GM04503 (cell line): ENCODE measurements at regions not wholly inside any gene's neighbourhood (a gene's known extent, or its start where the extent isn't known, plus 50 kb on each side); places are given as distances from the start of the nearest gene placed in this dataset.
"Not testable (repeated sequence)": the region's sequence is repeated elsewhere in the genome, so short reads cannot be mapped to it uniquely, and the experiment has no call there.

Experiments
- DNase-seq: peaks from one replicate; pipeline ENCODE4 v3.0.0-alpha.2; 2012; ENCODE audit warnings: low read depth

GRCh38 chr5:142405814-142406395 lies 81.1 kb upstream of the SPRY4 start:
- no peak for DNase-seq

GRCh38 chr5:142405023-142405422 lies 80.2 kb upstream of the SPRY4 start:
- no peak for DNase-seq

GRCh38 chr5:142404046-142404477 lies 79.2 kb upstream of the SPRY4 start:
- DNase-seq: no peak

- DNase-seq: no peak
These were observed 78.8 kb upstream of the SPRY4 start for GRCh38 chr5:142403583-142403982.

DNA sequence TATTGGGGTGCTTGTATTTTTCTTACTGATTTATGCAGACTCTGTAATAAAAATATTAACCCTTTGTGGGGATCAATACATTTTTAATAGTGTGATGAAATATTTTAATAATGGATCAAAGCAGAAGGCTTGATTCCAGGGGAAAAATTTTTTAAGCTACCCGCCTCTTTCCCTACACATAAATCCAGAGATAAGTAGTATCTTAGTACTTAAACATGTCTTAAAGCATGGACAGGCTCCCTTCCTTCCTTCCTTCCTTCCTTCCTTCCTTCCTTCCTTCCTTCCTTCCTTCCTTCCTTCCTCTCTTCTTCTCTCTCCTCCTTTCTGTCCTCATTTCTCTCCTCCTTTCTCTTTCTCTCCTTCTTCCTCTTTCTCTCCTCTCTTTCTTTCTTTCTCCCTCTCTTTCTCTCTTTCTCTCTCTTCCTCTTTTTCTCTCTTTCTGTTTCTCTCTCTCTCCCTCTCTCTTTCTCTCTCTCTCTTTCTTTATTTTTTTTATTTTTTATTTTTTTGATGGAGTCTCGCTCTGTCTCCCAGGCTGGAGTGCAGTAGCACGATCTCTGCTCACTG lies 78.0 kb upstream of the SPRY4 start:
- no peak for DNase-seq

GRCh38 chr5:142400415-142400814 lies 75.6 kb upstream of the SPRY4 start:
- DNase-seq: no peak

DNA sequence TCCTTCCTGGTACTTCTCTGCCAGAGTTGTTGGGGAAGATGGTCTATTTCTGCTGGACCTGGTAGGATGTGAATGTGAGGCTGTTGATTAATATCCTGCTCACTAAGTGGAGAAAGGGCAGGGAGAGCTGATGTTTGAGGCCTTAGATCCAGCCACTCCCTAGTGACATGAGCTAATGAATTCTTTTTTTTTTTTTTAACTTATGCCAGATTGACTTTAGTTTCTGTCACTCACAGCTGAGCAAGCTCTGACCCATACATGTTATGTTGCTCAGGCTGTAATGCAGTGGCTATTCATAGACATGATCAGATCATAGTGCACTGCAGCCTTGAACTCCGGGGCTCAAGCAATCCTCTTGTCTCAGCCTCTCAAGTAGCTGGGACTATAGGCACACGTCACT lies 75.1 kb upstream of the SPRY4 start:
- no peak for DNase-seq

DNA sequence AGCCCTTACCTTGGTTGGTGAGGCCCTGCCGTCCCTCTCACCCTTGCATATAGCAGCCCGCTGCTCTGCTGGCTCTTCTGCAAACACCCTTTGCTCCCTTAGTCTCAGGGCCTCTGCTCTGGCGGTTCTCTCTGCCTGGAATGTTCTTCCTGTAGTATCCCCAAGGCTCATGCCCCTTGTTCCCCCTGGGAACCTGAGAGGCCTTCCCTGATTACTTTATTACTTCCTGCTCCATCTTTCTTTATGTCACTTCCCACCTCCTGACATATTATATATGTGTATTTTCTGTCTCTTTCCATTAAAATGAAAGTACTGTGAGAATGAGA lies 73.9 kb upstream of the SPRY4 start:
- no peak for DNase-seq

GRCh38 chr5:142398011-142398729 lies 73.3 kb upstream of the SPRY4 start:
- DNase-seq: not testable (repeated sequence)

DNA sequence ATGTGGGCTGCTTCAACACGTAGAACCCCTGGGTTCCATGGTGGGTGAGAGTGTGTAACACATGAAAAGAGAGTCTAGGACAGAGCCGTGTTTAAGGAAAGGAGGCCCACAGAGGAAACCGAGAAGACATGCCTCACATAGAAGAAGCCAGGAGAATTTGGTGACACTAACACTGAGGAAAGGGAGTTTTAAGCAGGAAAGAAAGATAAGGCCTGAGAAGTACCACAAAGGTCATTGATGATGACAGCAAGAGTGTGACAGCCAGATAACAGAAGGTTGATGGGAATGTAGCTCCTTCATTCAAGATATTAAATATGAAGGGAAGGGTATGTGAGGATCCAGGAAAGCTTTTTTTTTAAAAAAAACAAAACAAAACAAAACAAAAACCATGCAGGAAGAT lies 72.4 kb upstream of the SPRY4 start:
- DNase-seq: no peak

DNA sequence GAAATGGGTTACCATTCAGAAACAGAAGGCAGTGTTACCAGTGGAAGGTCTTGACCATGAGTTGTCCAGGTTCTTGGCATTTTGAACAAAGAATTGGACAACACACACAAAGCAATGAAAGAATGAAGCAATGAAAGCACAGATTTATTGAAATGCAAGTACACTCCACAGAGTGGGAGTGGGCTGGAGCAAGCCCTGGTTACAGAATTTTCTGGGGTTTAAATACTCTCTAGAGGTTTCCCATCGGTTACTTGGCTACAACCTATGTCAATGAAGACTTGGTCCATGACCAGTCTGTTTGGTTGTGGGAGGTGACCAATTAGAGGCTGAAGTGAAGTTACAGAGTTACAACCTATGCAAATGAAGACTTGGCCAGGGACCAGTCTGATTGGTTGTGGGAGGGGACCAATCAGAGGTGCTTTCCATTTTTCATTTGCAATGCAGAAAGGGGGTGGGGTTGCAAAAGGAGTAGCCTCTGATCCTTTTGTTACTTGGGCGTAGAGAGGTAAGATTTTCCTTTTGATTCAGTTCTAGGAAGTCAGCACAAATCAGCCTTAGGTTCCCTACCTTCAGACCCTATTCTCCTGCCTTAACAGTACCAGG lies 71.7 kb upstream of the SPRY4 start:
- DNase-seq: no peak

GRCh38 chr5:142395334-142395733 lies 70.5 kb upstream of the SPRY4 start:
- no peak for DNase-seq

GRCh38 chr5:142391058-142391845 lies 66.4 kb upstream of the SPRY4 start:
- no peak for DNase-seq

- no peak for DNase-seq
These were observed 65.5 kb upstream of the SPRY4 start for GRCh38 chr5:142390334-142390733.

GRCh38 chr5:142388696-142389095 lies 63.9 kb upstream of the SPRY4 start:
- DNase-seq: no peak

DNA sequence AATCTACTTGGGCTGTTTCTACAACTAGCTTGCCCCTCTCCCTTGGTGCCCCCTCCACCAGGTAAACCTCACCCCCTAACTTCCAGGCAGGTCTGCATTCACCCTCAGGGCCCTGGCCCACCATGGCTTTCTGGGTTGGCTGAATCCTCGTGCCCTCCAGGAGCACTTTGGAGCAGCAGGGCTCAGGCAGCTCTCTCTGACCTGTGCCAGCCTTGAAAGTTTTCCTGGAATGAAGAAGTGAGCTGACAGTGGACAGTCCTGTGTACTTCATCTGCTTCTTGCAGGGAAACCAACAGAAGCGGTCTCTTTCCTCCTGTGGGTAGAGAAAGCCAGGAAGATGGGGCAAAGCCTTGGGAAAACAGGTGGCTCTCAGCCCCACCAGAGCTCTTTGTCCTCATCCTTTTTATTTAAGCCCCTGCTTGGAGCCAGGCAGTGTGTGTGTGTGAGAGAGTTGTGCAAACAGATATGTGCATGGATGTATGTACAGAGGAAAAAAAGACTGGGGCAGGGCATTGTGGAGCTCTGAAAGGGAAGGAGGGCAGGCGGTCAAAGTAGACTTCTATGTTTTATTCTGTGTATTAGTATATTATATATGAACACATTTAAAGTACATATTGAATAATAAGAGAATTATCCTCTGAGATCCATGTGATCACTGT lies 62.3 kb upstream of the SPRY4 start:
- DNase-seq: no peak

DNA sequence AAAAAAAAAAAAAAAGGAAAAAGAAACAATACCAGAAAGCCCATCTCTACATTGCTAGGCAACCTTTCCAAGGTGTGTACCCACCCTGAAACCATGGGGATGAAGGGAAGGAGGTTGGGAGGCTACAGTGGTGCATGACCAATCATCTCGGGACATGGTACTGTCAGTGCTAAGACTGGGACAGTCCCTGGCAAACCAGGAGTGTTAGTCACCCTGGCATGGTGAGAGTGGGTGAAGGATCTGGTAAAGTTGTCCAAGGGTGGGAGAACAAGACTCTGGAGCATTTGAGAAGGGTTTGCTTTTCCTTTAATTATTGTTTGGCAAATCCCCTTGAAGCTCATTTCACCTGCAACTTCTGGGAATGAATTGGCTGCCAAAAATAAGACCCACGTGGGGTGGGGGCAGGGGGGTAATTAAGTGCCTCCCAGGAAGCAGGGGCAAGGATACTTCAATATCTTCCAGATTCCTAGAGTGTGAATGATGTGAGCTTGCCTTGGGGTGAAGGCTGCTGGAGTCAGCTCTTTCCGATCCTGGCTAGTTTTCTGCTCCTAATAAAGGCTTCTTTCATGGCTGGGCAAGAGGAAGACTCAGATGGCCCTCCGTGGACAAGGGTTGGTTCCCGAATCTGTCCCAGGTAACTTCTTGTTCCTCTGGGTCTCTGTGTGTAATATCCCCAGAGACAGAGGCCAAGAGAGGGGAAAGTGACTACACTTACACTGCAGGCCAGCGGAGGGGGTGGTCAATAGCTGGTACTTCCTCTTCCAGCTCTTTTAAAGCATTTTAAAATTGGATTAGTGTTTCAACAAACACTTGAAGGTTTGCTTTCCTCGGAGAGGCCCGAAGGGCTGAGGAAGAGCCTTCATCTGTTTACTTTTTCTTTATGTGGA lies 61.6 kb upstream of the SPRY4 start:
- no peak for DNase-seq

DNA sequence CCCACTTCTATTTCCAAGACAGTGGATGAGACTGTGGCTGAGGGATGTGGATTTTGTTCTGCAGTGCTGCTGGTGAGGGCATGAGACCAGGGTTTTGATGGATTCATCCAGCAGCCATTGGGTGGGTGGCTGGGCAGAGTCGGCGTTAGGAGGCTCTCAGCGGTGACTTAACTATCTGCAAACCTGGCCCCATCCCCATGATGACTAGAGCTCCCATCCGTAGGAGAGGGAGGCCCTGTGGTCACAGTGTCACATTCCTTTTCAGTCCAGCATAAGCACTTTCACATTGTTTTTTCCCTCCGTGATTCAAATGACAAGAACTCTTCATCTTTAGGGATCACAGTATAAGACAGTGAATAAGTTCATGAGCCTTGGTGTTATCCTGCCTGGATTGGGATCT lies 60.4 kb upstream of the SPRY4 start:
- DNase-seq: peak; percentile 82

GRCh38 chr5:142384014-142384413 lies 59.2 kb upstream of the SPRY4 start:
- no peak for DNase-seq

DNA sequence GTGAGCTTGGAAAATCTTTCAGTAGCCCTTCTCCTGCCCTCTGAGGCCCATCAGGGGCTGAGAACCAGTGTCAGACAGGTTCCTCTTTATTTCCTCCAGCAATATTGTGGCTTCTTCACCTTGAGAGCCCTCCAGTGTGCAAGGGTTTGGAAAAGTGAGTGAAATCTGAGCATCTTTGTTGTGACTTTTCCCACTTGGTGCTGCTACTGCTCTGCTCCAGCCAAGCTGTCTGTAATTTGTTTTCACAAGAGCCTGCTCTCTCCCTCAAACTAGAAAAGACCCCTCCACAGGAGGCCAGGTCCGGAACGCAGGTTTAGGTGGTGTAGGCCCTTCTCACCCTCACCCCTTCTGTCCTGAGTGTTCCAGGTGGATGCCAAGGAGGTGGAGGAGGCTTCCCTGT lies 57.4 kb upstream of the SPRY4 start:
- no peak for DNase-seq
